ENCODE measurements at regions not wholly inside any gene's neighbourhood (a gene's known extent, or its start where the extent isn't known, plus 50 kb on each side); places are given as distances from the start of the nearest gene placed in this dataset.

- TF ChIP-seq CTCF (IDR thresholded peaks at IDR 0.05): no peak
Observed at GRCh38 chr1:181250038-181250437, 161.5 kb downstream of the IER5 start.

- TF ChIP-seq CTCF (IDR thresholded peaks at IDR 0.05): no peak
Observed at GRCh38 chr1:181251001-181251712, 162.7 kb downstream of the IER5 start.

- no peak for TF ChIP-seq CTCF (IDR thresholded peaks at IDR 0.05)
Observed at GRCh38 chr1:181251713-181252075, 163.2 kb downstream of the IER5 start.

- no peak for TF ChIP-seq CTCF (IDR thresholded peaks at IDR 0.05)
Observed at GRCh38 chr1:181255270-181255929, 166.9 kb downstream of the IER5 start.

GRCh38 chr1:181257117-181257516, 168.6 kb downstream of the IER5 start:
- no peak for TF ChIP-seq CTCF (IDR thresholded peaks at IDR 0.05)

- no peak for TF ChIP-seq CTCF (IDR thresholded peaks at IDR 0.05)
Observed at GRCh38 chr1:181259026-181259745, 170.7 kb downstream of the IER5 start.

- no peak for TF ChIP-seq CTCF (IDR thresholded peaks at IDR 0.05)
Observed at GRCh38 chr1:181260271-181260670, 171.8 kb downstream of the IER5 start.
